HG03135 (cell line): ENCODE measurements at regions not wholly inside any gene's neighbourhood (a gene's known extent, or its start where the extent isn't known, plus 50 kb on each side); places are given as distances from the start of the nearest gene placed in this dataset.
"Not testable (repeated sequence)": the region's sequence is repeated elsewhere in the genome, so short reads cannot be mapped to it uniquely, and the experiment has no call there.

Experiments used
- ATAC-seq: cut with Tn5 transposase; IDR thresholded peaks from one replicate; pipeline ENCODE4 v1.9.1; 2021; ENCODE audit warnings: mild to moderate bottlenecking, moderate library complexity; ENCODE audit not compliant: unreplicated experiment

- ATAC-seq = not testable (repeated sequence)
Observed at GRCh38 chr16:16613212-16613611, 234.3 kb downstream of the NPIPA7 start.

- ATAC-seq = not testable (repeated sequence)
Observed at GRCh38 chr16:16614484-16614883, 235.5 kb downstream of the NPIPA7 start.

GRCh38 chr16:16618963-16619465 lies 240.1 kb downstream of the NPIPA7 start:
- ATAC-seq = not testable (repeated sequence)

- ATAC-seq = not testable (repeated sequence)
Observed at GRCh38 chr16:16624367-16624766, 245.4 kb downstream of the NPIPA7 start.

GRCh38 chr16:16625140-16625539 lies 246.2 kb downstream of the NPIPA7 start:
- ATAC-seq = not testable (repeated sequence)

- not testable (repeated sequence) for ATAC-seq
Observed at GRCh38 chr16:16627865-16628264, 248.9 kb downstream of the NPIPA7 start.

- not testable (repeated sequence) for ATAC-seq
Observed at GRCh38 chr16:16638231-16638630, 259.3 kb downstream of the NPIPA7 start.

- ATAC-seq = not testable (repeated sequence)
Observed at GRCh38 chr16:16638714-16639113, 259.8 kb downstream of the NPIPA7 start.

GRCh38 chr16:16643828-16644227 lies 264.9 kb downstream of the NPIPA7 start:
- not testable (repeated sequence) for ATAC-seq

- not testable (repeated sequence) for ATAC-seq
Observed at GRCh38 chr16:16648002-16648401, 269.1 kb downstream of the NPIPA7 start.

- not testable (repeated sequence) for ATAC-seq
Observed at GRCh38 chr16:16672180-16672812, 293.4 kb downstream of the NPIPA7 start.

GRCh38 chr16:16674820-16675219 lies 295.9 kb downstream of the NPIPA7 start:
- ATAC-seq = not testable (repeated sequence)

GRCh38 chr16:16721849-16722248 lies 342.9 kb downstream of the NPIPA7 start:
- not testable (repeated sequence) for ATAC-seq

GRCh38 chr16:16722666-16723065 lies 343.7 kb downstream of the NPIPA7 start:
- ATAC-seq = not testable (repeated sequence)

GRCh38 chr16:16723819-16724519 lies 345.0 kb downstream of the NPIPA7 start:
- ATAC-seq = not testable (repeated sequence)

GRCh38 chr16:16727048-16727447 lies 348.1 kb downstream of the NPIPA7 start:
- not testable (repeated sequence) for ATAC-seq

- ATAC-seq = not testable (repeated sequence)
Observed at GRCh38 chr16:16742573-16742972, 363.6 kb downstream of the NPIPA7 start.

GRCh38 chr16:16754992-16755667 lies 376.2 kb downstream of the NPIPA7 start:
- not testable (repeated sequence) for ATAC-seq

- ATAC-seq = no peak
Observed at GRCh38 chr16:16763449-16763848, 384.5 kb downstream of the NPIPA7 start.

- ATAC-seq = not testable (repeated sequence)
Observed at GRCh38 chr16:16770717-16771116, 391.8 kb downstream of the NPIPA7 start.

GRCh38 chr16:16774389-16774788 lies 395.4 kb downstream of the NPIPA7 start:
- ATAC-seq = no peak
